ENCODE measurements at regions not wholly inside any gene's neighbourhood (a gene's known extent, or its start where the extent isn't known, plus 50 kb on each side); places are given as distances from the start of the nearest gene placed in this dataset.

- peak overlapping the region; percentile 24 to 50 (median 39) for H3K27ac ChIP-seq
- no peak overlapping the region for H3K4me3 ChIP-seq
- H3K36me3 ChIP-seq, result no peaks in the 10 kb centered on the region
- TF ChIP-seq EP300 (IDR thresholded peaks at IDR 0.05), result no peak
- peak in 1 of 3 donors; percentile 36 for TF ChIP-seq POLR2AphosphoS5 (IDR thresholded peaks at IDR 0.05)
- TF ChIP-seq POLR2A (IDR thresholded peaks at IDR 0.05), result no peak
- H3K4me1 ChIP-seq, result peaks cover 0 to 17% (median 9%) of the 10 kb centered on the region in 4 donors
- WGBS, 5 donors, result 46 to 94% (median 51%) methylated on average over 2 to 4 of the region's 4 CpGs
- peak; percentile 70 to 85 for DNase-seq
- no peaks in the 10 kb centered on the region for H3K9me3 ChIP-seq
- peaks cover 0 to 38% (median 0%) of the 10 kb centered on the region in 3 donors for H3K27me3 ChIP-seq
- intact Hi-C loops (cut with DNase I; ENCODE audit: low total_unique reads), result no loop called here
Observed at GRCh38 chr5:141785135-141785534, 93.1 kb downstream of the PCDH1 start.

- Histone ChIP-seq H3K27ac (peak overlapping the region in 1 of 5 donors; percentile 20), H3K4me1 (peaks cover 0 to 17% (median 11%) of the 10 kb centered on the region in 4 donors), H3K4me3 (no peak overlapping the region), H3K36me3 (no peaks in the 10 kb centered on the region), H3K27me3 (peaks cover 0 to 32% (median 0%) of the 10 kb centered on the region in 3 donors), H3K9me3 (no peaks in the 10 kb centered on the region)
- intact Hi-C loops (cut with DNase I; ENCODE audit: low total_unique reads), result no loop called here
- 75 to 81% (median 78%) methylated on average over 5 of the region's 5 CpGs for WGBS, 5 donors
- no peak for TF ChIP-seq POLR2A (IDR thresholded peaks at IDR 0.05)
- TF ChIP-seq CTCF (IDR thresholded peaks at IDR 0.05), result no peak
- TF ChIP-seq POLR2AphosphoS5 (IDR thresholded peaks at IDR 0.05), result no peak
- no peak for TF ChIP-seq EP300 (IDR thresholded peaks at IDR 0.05)
- no peak for DNase-seq
Observed at GRCh38 chr5:141784529-141784928, 93.7 kb downstream of the PCDH1 start.

GRCh38 chr5:141783947-141784296 is 94.3 kb downstream of the PCDH1 start:
- Histone ChIP-seq H3K4me1 (peaks cover 0 to 17% (median 11%) of the 10 kb centered on the region in 4 donors), H3K27ac (no peak overlapping the region), H3K4me3 (no peak overlapping the region), H3K27me3 (peaks cover 0 to 28% (median 0%) of the 10 kb centered on the region in 3 donors), H3K36me3 (no peaks in the 10 kb centered on the region), H3K9me3 (no peaks in the 10 kb centered on the region)
- TF ChIP-seq POLR2A (IDR thresholded peaks at IDR 0.05) (no peak), EP300 (IDR thresholded peaks at IDR 0.05) (no peak), CTCF (IDR thresholded peaks at IDR 0.05) (no peak), POLR2AphosphoS5 (IDR thresholded peaks at IDR 0.05) (no peak)
- intact Hi-C loops (cut with DNase I; ENCODE audit: low total_unique reads), result no loop called here
- WGBS, 5 donors, result 83 to 93% (median 88%) methylated on average over 4 of the region's 4 CpGs
- no peak for DNase-seq

- peak in 1 of 2 donors; percentile 62 for DNase-seq
- H3K4me3 ChIP-seq, result no peak overlapping the region
- no peaks in the 10 kb centered on the region for H3K9me3 ChIP-seq
- peaks cover 0 to 17% (median 11%) of the 10 kb centered on the region in 4 donors for H3K4me1 ChIP-seq
- H3K27me3 ChIP-seq, result peaks cover 0 to 21% (median 0%) of the 10 kb centered on the region in 3 donors
- TF ChIP-seq EP300 (IDR thresholded peaks at IDR 0.05) (no peak), CTCF (IDR thresholded peaks at IDR 0.05) (no peak), POLR2AphosphoS5 (IDR thresholded peaks at IDR 0.05) (no peak), POLR2A (IDR thresholded peaks at IDR 0.05) (no peak)
- 77 to 80% (median 78%) methylated on average over 16 to 17 of the region's 17 CpGs for WGBS, 5 donors
- intact Hi-C loops (cut with DNase I; ENCODE audit: low total_unique reads), result no loop called here
- no peaks in the 10 kb centered on the region for H3K36me3 ChIP-seq
- H3K27ac ChIP-seq, result no peak overlapping the region
Observed at GRCh38 chr5:141783005-141783946, 94.9 kb downstream of the PCDH1 start.
